Thyroid gland (tissue), 4 donors: ENCODE measurements at regions not wholly inside any gene's neighbourhood (a gene's known extent, or its start where the extent isn't known, plus 50 kb on each side); places are given as distances from the start of the nearest gene placed in this dataset.

Source experiments
- DNase-seq, 2 donors: peaks; one replicate each; pipeline ENCODE4 v3.0.0-alpha.2; 2019
- H3K27ac ChIP-seq, 3 donors: fragments of 200-600 bp; sonication (generic); 1 replicate in 2 of 3; 2 replicates in 1 of 3; pipeline ENCODE4 v1.5.1; 2016 to 2019; ENCODE audit warnings: mild to moderate bottlenecking in 1 of 3, moderate library complexity in 1 of 3
- H3K27me3 ChIP-seq: fragments of 200-600 bp; sonication (generic); one replicate; pipeline ENCODE4 v1.5.1; 2019
- H3K36me3 ChIP-seq, 2 donors: fragments of 200-600 bp; sonication (generic); one replicate each; pipeline ENCODE4 v1.5.1; 2016 to 2019
- H3K4me1 ChIP-seq, 2 donors: fragments of 200-600 bp; sonication (generic); one replicate each; pipeline ENCODE4 v1.5.1; 2017 to 2019
- H3K4me3 ChIP-seq, 3 donors: fragments of 200-600 bp; sonication (generic); replicated peaks in 1 of 3; 1 replicate in 2 of 3; 2 replicates in 1 of 3; pipeline ENCODE4 v1.5.1; 2016; ENCODE audit warnings: mild to moderate bottlenecking in 1 of 3
- H3K9me3 ChIP-seq: fragments of 200-600 bp; sonication (generic); one replicate; pipeline ENCODE4 v1.5.1; 2017
- CTCF ChIP-seq, 6 experiments: fragments of 200-600 bp in 3 of 6; fragments of 450-650 bp in 3 of 6; sonication (generic) in 3 of 6; IDR thresholded peaks; one replicate each; pipeline ENCODE4 v1.5.1; 2016 to 2019; ENCODE audit warnings: antibody characterized with exemption in 6 of 6, mild to moderate bottlenecking in 2 of 6, inconsistent platforms in 1 of 6, moderate library complexity in 1 of 6
- POLR2A ChIP-seq, 2 donors: fragments of 450-650 bp; IDR thresholded peaks; one replicate each; pipeline ENCODE4 v1.6.1; 2017; ENCODE audit warnings: antibody characterized with exemption in 2 of 2, mild to moderate bottlenecking in 2 of 2, moderate library complexity in 1 of 2
- WGBS, 2 donors: methylation state at CpG; one replicate each; pipeline ENCODE4 v1.1.5; 2017; 5-methylcytosine and 5-hydroxymethylcytosine counted together
- intact Hi-C: fragments of 100-400 bp; cut with DNase I; formaldehyde crosslinking; loops from one replicate; pipeline ENCODE4 v1.15.1; 2023

- TF ChIP-seq CTCF (IDR thresholded peaks at IDR 0.05) (no peak), POLR2A (IDR thresholded peaks at IDR 0.05) (no peak)
- Histone ChIP-seq H3K4me3 (no peak overlapping the region), H3K36me3 (no peaks in the 10 kb centered on the region), H3K27me3 (no peaks in the 10 kb centered on the region), H3K27ac (peak overlapping the region in 1 of 3 donors; percentile 35), H3K9me3 (no peaks in the 10 kb centered on the region), H3K4me1 (peaks cover 13 to 27% of the 10 kb centered on the region in 2 donors)
- intact Hi-C loops: no loop called here
- no peak for DNase-seq
- WGBS, 2 donors: 79 to 85% methylated on average over 13 of the region's 13 CpGs
These were observed 96.0 kb upstream of the FHL2 start for GRCh38 chr2:105494683-105495425.

- WGBS, 2 donors: 83 to 94% methylated on average over 1 of the region's 1 CpG
These were observed 92.1 kb upstream of the FHL2 start for GRCh38 chr2:105490956-105491355.

DNA sequence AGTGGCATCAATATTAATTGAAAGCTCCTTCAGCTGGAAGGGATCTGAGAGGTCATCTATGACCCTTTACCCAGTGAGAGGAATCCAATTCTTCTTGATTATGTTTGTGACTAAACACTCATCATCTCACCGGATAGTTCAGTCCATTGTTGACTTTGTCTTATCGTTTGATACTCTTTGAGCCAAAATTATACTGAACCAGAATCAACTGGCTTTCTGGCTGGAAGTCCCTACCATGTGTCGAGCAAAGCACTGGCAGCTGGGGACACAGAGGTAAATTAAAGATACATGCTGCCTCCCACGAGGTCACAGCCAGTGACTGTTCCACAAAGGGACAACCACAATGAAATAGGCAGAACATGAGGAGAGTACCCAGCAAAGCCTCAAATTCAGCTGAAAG is 91.4 kb upstream of the FHL2 start:
- no peak for TF ChIP-seq POLR2A (IDR thresholded peaks at IDR 0.05)
- TF ChIP-seq CTCF (IDR thresholded peaks at IDR 0.05): no peak
- Histone ChIP-seq H3K4me3 (no peak overlapping the region), H3K4me1 (peaks cover 33 to 45% of the 10 kb centered on the region in 2 donors), H3K27ac (peak overlapping the region in 2 of 3 donors; percentile 13 to 62), H3K9me3 (no peaks in the 10 kb centered on the region), H3K36me3 (no peaks in the 10 kb centered on the region), H3K27me3 (no peaks in the 10 kb centered on the region)
- intact Hi-C loops: no loop called here
- peak in 1 of 2 donors; percentile 12 for DNase-seq
- 29 to 34% methylated on average over 4 of the region's 4 CpGs for WGBS, 2 donors

More at GRCh38 chr2:105490956-105491355, 92.1 kb upstream of the FHL2 start:
- Histone ChIP-seq H3K27me3 (no peaks in the 10 kb centered on the region), H3K9me3 (no peaks in the 10 kb centered on the region), H3K4me3 (no peak overlapping the region), H3K27ac (no peak overlapping the region), H3K4me1 (peaks cover 33 to 46% of the 10 kb centered on the region in 2 donors), H3K36me3 (no peaks in the 10 kb centered on the region)
- TF ChIP-seq POLR2A (IDR thresholded peaks at IDR 0.05) (no peak), CTCF (IDR thresholded peaks at IDR 0.05) (no peak)
- DNase-seq: no peak
- intact Hi-C loops: no loop called here

DNA sequence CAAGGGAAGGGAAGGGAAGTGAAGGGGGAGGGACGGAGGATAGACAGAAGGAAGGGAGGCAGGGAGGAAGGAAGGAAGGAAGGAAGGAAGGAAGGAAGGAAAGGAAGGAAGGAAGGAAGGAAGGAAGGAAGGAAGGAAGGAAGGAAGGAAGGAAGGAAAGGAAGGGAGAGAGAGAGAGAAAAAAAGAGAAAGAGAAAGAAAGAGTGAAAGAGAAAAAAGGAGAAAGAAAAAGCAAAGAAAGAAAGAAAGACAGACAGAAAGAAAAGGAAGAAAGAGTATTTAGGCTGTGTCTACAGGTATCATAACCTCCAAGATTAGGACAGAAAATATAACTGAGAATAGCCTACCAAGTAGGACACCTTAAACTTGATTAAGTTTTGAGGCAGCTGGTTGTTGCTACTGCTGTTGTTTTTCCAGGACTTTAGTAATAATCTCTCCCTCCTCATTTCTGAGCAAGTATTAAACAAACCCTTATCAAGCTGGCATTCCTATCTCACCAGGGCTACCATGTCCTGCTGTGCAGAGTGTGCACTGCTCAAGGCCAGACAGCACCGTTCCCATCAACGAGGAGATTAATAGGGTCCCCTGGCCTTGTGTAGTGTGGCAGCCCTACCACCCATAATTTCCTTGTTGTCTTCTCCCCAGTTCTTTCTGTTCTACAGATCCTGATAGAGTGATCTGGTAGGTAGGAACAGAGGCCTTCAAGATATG is 90.5 kb upstream of the FHL2 start:
- H3K27me3 ChIP-seq: no peaks in the 10 kb centered on the region
- H3K27ac ChIP-seq: no peak overlapping the region
- H3K36me3 ChIP-seq: no peaks in the 10 kb centered on the region
- no peak for DNase-seq
- no peak overlapping the region for H3K4me3 ChIP-seq
- WGBS, 2 donors: 83 to 95% methylated on average over 3 of the region's 3 CpGs
- no peaks in the 10 kb centered on the region for H3K9me3 ChIP-seq
- peaks cover 33 to 45% of the 10 kb centered on the region in 2 donors for H3K4me1 ChIP-seq
- TF ChIP-seq CTCF (IDR thresholded peaks at IDR 0.05): no peak
- no peak for TF ChIP-seq POLR2A (IDR thresholded peaks at IDR 0.05)
- intact Hi-C loops: no loop called here

GRCh38 chr2:105488285-105488684 is 89.4 kb upstream of the FHL2 start:
- no peak overlapping the region for H3K4me3 ChIP-seq
- DNase-seq: no peak
- peak overlapping the region; percentile 75 to 89 (median 82) for H3K27ac ChIP-seq
- H3K9me3 ChIP-seq: no peaks in the 10 kb centered on the region
- no peaks in the 10 kb centered on the region for H3K36me3 ChIP-seq
- peaks cover 33 to 45% of the 10 kb centered on the region in 2 donors for H3K4me1 ChIP-seq
- TF ChIP-seq POLR2A (IDR thresholded peaks at IDR 0.05) (no peak), CTCF (IDR thresholded peaks at IDR 0.05) (no peak)
- no peaks in the 10 kb centered on the region for H3K27me3 ChIP-seq
- intact Hi-C loops: no loop called here
- 59 to 69% methylated on average over 8 of the region's 8 CpGs for WGBS, 2 donors
